SKM-1 treated with dmso at 0.1 percent for 144 hours (cell line): ENCODE measurements at regions not wholly inside any gene's neighbourhood (a gene's known extent, or its start where the extent isn't known, plus 50 kb on each side); places are given as distances from the start of the nearest gene placed in this dataset.
"Not testable (repeated sequence)": the region's sequence is repeated elsewhere in the genome, so short reads cannot be mapped to it uniquely, and the experiment has no call there.

ENCODE experiments used
- DNase-seq: peaks from one replicate; lab custom pipeline; 2025; ENCODE audit not compliant: unreplicated experiment; lab: John Stamatoyannopoulos, UW

DNA sequence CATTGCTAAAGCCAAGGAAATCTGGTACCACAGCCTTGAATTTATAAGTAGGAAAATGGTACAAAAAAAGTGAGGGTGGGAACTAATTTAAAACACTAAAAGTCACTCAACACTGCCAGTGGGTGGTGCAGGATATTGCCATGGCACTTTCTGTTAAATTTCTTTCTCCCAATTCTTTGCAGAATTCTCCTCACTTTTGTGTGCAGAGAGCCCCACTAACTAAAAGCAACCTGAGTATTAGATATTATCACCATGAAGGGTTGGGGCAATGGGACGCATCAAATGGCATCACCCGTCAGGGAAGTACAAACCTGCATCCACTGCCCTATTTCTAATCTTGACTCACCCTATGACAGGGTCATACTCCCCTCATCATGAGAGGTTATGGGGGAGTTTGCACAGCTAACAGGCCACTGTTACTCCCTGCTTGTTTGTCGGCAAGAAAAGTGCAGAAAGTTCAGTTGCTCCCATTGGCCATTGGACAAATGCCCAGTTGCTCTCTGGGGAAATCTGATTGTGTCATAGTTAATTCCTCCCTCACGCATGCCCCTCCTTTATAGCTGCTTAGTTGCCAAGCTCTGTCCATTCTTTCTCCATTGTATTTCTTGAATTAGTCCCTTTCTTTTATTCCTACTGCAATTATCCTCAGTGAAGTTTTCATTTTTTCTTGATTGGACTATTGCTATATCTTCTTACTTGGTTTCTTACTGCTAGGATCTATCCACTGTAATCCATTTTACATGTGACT, 93.8 kb upstream of the BLID start:
- DNase-seq, result no peak

DNA sequence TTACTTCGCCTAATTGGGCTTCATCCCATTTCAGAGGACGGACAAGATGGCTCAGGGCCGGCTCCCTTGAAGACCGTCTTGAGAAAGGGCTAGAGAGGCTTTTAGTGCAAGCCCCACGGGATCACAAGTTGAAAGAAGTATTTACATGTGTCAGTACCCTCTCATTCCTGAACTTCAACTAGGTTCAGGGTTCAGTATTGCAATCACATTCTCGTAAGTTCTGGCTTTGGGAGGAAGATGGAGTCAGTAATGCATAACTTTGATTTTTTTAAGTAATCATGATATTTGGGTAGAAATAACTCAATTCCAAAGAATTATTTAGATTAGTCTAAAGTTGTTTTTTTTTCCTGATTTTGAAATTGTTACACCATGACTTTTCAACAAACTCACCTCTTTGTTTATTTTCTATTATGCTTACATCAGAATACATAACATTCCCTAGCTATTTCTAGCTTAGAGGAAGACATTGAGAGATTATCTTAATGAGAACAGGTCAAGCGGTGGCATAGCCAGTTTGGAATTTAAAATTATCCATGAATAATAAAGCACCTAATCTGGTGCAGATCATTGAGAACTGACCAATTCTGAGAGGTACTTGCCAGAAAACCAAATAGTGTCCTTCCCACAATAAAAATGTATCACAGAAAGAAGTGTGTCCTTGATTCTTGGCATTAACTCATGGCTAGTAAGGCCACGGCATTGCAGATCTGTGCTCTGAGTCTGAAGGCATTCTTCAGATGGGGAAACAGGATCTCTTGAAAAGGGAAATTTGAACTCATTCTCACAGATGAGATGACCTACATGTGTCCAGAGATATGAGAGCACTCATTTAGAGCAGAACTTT, 92.1 kb upstream of the BLID start:
- no peak for DNase-seq

DNA sequence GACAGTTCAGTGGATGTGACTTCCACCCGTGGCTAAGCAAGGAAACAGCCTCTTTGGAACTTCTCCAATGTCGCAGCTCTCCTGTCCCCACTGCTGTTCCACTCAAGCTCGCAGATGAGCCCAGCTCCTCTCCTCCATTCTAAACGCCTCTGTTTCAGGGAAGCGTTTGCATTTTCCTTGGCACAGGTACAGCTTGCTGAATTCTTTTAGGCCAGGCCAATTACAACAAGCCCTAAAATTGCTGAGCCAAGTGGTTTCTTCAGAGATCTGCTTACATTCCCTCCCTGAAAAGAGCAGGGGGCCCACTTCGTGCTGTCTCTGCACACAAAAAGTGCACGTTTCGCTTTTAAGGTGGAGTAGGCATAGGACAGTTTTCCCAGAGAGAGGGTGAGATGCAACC, 91.5 kb upstream of the BLID start:
- no peak for DNase-seq

DNA sequence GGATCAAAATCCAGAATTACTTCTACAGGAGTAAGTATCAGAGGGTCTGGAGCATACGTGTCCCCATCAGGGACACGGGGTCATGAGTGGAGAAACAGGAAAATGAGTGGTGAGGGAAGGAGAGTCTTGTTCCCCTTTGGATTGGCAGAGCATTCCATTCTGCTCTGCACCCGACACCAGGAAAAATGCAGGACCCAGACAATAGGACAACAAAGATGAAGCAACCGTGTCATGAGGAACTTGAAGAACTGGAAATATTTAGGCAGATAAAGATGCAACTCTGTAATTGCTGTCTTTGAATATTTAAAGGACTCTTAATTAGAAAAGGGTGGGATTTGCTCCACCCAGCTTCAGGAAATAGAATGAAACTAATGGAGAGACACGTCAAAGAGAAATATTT, 89.0 kb upstream of the BLID start:
- no peak for DNase-seq

DNA sequence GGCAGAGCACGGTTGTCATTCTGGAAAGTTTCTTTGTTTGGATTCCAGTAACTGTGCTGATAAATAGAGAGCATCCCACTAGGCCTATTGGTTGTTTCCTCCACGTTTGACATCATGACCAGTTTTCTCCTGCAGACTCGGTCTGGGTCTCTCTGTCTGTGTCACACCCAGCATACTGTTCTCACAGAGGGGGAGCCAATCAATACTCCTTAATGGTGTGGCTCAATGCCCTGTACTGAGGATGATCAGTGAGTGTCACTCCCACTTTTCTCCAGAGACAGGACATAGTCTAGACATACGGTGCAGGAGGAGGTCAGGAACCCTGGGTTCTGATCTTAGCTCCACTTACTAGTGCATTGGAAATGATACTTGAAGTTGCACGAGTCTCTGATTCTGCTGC, 88.2 kb upstream of the BLID start:
- DNase-seq, result no peak

DNA sequence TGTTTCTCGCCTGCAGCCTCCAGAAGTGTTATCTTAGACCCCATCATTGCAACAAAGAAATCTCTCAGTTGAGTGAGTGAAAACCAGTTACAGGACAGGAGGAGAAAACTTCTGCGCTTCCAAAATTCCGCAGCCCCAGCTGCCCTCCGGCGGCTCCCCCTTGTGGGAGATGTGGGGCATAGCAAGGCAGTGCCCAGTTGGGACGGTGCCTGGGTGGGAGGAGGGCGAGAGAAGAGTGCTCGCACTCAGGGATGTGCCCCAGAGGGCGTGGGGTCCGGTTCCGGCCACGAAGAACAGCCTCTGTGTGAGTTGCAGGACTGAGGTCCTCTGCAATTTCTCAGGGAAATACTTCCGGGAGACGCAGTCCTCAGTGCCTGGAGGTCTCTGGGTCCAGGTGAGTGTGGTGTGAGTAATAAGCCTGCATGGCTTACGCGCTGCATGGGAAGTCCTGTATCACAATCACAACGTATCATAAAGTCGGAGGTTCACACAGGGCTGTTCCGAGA, 87.0 kb upstream of the BLID start:
- DNase-seq, result peak; percentile 39

DNA sequence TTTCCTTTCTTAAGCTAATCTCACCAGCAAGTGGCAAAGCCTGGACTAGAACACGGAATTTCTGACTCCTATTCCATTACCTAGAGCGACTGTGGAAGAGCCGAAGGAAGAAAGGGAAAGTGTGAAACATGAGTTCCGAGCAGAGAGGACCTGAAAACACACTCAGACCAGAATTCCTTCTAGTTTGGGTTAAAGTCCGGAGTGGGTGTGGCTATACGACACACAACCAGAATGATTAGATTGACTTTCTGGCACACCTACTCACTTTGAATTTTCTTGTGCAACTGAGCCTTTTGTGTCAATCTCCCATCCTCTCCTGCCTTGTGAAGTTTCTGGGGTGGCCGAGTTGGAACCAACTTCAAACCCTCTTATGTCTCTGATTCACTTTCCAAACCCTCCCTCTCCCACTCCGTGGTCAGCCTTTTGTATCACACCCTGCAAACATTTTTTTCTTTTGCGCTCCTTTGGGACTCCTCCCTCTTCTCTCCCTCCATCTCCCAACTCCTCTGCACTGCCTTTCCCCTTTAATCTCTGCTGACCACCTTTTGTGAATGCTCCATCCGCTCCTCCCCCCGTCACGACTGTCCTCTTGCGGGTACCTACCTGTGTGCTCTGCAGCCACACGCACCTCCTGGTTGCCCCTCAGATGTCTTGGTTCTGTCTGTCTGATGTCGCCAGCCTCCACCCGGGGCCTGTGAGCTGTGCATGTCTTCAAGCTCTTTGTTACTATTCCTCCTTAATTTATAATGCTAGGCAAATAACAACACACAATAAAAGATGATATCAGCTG, 86.3 kb upstream of the BLID start:
- no peak for DNase-seq

DNA sequence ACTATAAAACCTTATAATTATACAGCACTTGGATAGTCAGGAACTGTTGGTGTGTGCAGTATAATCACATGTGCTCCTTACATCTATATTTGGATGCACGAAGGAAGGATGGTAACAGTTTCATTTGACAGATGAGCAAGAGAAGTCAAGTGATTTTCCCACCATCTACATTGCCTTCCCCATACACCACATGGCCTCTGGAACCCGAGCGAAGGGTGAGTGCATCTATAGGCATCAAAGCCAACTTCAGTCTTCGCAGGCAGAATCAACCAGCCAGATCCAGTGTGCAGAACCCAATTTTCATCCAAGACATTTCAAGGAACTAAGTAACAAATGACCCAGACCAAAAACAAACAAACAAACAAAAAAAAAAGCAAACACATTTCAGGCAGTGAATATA, 85.1 kb upstream of the BLID start:
- no peak for DNase-seq

DNA sequence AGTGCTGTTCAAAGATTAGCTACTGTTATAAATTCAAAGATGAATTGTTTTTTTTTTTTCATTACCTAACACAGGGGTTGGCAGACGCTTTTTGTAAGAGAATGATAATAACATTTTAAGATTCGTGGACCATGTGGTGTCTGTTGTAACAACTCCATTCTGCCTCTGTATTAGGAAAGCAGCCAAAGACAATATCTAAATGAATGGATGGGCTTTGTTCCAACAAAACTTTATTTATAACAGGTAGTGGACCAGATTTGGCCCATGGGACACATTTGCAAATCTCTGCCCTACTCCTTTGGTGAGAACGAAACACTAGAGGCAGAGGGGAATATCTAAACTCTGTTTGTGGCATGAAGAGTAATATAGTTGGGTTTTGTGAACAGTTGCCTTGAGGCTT, 83.6 kb upstream of the BLID start:
- no peak for DNase-seq

DNA sequence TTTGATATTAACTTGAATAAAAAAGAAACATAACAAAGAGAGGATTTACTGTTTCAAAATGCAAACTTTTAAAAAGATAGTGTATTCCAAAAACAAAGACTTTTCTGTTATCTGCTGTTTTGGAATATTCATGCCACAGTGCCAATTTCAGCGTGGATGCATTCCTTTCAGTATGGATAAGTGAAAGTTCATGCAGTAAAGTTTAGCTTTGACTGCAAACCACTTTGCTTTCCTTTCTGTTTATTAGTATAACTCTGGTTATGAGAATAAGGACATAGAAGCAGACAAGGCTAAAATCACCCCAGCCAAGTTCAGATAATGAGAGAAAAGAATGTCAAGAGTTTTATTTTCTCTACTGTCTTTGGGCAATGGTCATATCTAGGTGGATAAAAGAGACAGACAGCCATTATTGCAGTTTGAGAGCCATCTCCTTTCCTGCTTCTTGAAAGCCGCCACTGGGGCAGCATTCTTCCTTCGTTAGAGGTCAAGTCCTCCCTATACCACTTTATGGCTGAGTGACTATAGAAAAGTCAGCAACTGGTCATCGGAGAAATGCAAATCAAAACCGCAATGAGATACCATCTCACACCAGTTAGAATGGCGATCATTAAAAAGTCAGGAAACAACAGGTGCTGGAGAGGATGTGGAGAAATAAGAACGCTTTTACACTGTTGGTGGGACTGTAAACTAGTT, 82.4 kb upstream of the BLID start:
- DNase-seq, result no peak

DNA sequence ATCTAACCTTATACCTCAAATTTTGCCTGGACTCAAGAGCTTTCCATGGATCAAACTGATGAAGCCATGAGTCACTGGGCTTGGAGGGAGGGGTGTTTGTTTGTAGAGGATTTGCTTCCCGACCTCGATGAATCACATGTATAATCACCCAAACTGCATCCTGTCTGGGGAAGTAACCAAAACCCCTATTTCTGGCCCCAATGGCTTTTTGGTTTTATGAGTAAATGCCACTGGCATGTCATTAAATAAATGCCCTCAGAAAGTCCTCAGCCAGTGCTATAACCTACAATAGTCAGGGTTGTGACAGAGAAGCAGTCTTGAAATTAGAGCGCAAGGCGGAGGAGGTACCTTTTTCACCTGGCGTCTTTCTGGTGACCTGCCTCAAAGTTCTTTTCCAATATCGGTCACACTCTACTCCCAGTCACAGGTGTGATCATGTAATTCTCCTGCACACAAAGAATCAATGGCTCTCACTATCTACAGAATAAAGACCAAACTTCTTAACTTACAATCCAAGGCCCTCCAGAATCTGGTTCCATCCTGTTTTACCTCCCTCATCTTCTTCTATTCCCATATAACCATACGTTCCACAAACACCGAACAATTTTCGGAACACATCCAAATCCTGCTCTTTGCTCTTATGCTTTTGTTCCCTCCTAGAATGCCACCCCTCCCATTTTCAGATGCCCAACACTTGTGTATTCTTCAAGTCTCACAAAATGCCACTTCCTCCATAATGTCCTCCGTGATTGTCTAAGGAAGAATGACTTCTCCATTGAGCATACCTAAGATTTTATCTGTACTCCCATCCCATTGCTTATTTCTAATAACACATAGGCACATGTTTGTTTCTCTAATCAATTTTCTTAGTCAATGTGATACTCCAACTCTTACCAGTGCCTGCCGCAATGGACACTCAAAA, 81.3 kb upstream of the BLID start:
- no peak for DNase-seq

DNA sequence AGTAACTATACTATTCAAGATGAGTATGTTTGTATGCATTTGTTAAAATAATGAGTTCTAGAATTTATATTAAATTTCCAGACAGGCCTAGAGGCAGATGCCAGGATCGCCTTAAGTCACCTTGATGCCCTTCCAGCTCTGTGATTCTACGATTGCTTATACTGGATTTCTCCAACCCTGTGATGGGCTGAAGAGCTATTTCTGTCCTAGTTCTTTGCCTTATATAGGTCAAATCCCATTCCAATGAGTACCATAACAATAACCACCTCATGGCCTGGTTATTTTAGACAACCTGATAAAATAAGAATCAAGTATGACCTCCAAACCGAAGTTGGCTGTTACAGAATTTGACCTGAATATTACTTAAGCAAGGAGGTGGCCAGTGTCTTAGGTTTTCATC, 79.8 kb upstream of the BLID start:
- no peak for DNase-seq

DNA sequence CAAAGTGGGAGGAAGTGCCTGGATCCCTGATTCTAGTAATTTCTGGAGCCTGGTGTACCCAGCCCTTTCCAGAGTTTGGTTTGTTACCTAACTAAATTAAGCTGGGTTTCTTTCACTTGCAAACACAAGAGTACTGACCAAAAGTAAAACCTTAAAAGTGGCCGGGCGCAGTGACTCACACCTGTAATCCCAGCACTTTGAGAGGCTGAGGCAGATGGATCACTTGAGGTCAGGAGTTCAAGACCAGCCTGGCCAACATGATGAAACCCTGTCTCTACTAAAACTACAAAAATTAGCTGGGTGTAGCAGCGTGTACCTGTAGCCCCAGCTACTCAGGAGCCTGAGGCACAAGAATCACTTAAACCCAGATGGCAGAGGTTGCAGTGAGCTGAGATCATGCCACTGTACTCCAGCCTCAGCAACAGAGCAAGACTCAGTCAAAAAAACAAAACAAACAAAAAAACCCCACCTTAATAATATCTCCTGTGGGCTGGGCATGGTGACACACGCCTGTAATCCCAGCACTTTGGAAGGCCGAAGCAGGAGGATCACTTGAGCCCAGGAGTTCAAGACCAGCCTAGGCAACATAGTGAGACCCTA, 78.0 kb upstream of the BLID start:
- not testable (repeated sequence) for DNase-seq

DNA sequence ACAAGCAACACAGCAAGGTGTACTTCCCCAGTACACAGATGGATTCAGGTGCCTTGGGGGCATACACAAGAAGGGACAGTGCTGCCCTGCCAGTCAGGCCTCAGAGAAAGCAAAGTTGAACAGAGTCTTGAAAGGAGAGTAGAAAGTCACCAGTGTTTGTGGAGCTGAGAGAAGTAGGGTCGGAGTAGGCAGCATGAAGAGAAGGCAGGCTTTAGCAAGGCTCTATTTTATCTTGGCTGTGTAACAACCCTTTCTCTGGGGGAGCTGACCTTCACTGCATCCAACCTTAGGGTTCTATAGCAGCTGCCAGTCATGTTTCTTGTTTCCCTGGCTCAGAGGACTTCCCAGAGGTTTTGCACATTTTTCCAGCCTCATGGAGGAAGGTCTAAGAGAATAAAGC, 77.4 kb upstream of the BLID start:
- no peak for DNase-seq

DNA sequence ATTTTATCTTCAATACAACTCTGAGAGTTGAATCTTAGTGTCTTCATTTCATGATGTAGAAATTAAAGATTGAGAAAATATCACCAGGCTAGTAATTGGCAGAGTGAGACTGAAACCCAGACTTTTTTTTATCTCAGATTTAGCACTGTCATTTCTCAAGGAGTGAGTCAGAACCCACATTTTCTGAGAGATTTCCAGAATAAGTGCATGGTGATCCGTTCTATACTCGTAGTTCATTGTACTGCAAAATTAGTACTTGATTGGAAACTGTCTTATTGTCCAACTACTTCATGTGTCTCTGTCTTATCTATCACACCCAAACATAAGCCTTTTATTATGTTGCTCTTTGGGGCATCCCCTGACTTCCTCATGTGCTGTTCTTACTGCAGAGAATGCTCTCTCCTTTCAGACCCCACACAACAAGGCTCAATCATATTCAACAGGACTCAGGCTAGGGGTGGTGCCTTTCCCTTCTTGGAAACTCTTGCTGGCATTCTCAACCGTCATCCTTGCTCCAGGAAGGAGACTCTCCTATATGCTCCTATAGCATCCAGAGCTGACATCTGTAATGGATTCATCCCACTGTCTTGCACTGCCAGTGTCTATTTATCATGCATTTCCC, 76.7 kb upstream of the BLID start:
- no peak for DNase-seq

DNA sequence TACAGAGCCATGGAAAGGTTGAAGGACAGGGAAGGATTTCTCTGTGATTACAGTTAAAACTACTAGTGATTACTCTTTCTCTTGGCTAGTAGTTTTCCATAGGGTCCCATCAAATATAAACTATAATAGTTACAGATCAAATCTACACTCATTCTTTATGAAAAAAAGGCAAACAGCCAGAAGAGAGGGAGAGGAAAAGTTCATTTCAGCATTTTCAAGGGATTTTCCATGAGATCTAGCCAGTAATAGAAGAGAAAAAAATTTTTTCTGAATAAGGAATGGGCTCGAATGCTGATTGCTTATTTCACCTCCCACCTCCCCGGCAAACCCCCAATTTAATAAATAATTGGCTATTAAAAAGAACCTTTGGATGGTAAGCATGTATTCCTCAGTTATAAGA, 74.8 kb upstream of the BLID start:
- DNase-seq, result no peak

DNA sequence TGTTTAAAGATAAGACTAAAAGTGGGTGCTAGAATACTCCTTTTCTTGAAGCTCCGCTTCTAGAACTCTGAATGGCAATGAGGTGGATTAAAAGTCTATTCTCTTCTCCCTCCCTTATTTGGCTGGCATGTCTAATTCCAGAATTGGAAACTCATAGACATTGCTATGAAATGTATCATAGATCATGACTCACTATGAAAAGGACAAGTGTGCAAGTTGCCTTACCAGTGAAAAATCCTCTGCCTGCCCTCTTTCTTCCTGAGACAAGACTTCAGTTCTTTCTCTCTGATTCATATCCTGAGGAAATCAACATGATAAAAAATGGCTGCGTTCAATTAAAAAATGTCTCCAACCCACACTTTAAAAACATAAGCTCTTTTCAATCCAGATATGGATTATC, 73.2 kb upstream of the BLID start:
- no peak for DNase-seq

DNA sequence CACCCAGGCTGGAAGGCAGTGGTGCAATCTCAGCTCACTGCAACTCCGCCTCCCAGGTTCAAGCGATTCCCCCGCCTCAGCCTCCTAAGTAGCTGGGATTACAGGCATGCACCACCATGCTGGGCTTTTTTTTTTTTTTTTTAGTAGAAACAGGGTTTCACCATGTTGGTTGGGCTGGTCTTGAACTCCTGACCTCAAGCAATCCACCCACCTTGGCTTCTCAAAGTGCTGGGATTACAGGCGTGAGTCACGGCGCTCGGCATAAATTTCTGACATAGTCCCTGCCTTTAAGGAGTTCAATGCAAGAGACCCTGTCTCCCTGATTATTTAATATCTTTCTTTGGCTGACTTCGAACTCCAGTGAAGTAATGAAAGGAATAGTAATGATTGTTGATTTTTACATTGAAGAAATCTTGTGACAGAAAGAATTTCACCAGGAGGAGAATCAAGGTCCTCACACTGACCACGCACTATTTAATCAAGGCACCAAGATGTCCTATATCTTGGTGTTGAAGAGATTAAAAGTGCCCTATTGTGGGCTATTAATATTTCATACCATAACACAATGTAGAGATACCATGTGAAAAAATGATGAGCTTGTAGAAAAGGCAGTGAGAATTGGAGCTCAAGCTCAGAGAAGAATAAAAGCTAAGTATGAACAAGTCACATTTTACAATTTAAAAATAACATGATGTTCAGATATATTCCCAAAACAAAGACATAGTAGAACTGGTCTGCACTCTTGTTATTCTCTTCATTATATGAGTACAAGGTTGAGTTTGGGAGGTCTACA, 71.6 kb upstream of the BLID start:
- DNase-seq, result no peak
